GM18508 (cell line): ENCODE measurements at regions not wholly inside any gene's neighbourhood (a gene's known extent, or its start where the extent isn't known, plus 50 kb on each side); places are given as distances from the start of the nearest gene placed in this dataset.
"Not testable (repeated sequence)": the region's sequence is repeated elsewhere in the genome, so short reads cannot be mapped to it uniquely, and the experiment has no call there.

Experiments used
- ATAC-seq: cut with Tn5 transposase; IDR thresholded peaks from one replicate; pipeline ENCODE4 v1.9.1; 2021; ENCODE audit warnings: moderate number of reproducible peaks; ENCODE audit not compliant: insufficient read depth, unreplicated experiment

DNA sequence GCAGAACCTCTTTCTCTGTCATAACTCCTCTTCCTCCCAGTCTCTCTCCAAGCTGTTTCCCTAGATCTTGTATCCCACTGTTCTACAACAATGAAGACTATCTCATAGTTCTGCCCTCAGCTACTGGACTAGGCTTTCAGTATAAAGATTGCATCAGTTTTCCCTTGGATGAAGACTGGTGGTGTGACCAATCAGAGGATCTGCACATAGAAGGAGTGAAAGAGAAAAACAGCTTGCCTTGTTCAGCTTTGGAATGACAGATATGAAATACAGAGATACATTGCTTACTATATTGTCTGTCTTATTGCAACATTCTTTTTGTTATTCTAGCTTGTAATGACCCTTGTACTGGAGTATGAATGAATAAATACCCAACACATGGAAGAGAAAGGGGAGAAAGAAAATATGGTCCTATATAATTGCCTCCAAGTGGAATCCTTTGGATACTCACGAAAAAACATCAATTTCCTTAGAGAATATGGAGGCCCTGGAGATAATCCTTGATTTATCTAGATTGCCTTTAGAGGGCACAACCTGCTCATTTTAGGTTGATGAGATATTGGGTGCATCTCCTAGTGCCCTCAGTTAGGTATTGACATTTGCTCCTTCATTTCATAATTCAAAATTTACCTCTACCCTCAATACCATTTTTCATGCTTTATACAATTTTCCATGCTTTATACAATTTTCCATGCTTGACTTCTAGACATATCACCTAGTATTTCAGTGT, 395.8 kb downstream of the NAF1 start:
- no peak for ATAC-seq

GRCh38 chr4:162767083-162767482, 399.6 kb downstream of the NAF1 start:
- ATAC-seq: no peak

- ATAC-seq: no peak
Observed at GRCh38 chr4:162761965-162762364, 404.7 kb downstream of the NAF1 start.

- ATAC-seq: not testable (repeated sequence)
Observed at GRCh38 chr4:162740228-162740627, 426.5 kb downstream of the NAF1 start.

- not testable (repeated sequence) for ATAC-seq
Observed at GRCh38 chr4:162739596-162739995, 427.1 kb downstream of the NAF1 start.

DNA sequence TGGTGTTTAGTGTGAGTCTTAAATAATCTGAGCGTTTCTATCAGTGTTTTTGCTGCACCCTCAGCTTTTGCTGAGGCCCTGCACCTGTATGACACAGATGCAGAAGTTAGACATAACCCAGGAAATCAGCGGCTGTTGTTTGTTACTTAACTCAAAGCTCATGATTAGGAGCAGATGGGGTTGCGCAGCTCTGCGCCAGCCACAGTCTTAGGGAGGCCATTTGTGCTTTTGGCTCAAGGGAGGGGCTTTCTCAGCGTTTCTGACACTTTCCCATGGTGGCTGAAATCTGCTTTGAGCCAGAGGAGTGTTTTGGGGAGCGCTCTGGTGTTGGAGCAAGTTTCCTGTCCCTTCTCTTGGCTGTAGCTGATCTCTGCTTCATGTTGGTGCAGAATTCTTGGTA, 433.8 kb downstream of the NAF1 start:
- no peak for ATAC-seq

DNA sequence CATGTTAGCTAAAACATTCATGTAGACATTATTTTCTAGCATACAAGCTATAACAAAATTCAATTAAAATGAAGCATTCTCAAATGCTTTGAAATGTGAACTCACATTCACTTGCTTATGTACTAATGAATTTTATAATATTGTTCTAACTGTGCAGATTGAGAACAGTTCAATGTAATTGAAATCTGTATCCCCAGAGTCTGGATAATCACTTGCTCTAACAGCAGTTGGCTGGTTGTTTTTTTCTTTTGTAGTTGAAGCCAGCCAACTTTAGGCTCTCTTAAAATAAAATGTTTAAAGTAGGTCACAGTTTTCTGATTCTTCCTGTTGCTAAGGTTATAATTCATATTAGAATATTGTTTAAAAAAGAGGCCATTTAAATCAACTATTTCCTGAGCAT, 438.9 kb downstream of the NAF1 start:
- no peak for ATAC-seq

DNA sequence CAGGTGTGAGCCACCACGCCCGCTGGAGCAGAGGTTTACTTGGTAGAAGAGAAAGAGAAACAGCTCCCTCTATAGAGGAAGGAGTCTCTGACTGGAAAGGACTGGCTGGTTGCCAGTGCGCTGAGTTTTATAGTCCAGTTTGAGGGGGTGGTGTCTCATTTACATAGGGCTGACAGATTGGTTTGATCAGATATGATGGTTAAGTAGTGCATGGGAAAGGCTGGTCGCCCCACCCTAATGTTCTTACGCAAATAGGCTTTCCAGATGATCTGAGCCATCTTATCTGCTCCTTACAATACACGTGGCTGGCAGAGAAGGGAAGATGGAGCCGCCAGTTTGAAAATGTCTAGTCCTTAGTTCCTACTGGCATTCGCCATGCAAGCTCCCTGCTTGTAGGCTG, 439.5 kb downstream of the NAF1 start:
- no peak for ATAC-seq

- no peak for ATAC-seq
Observed at GRCh38 chr4:162715401-162715800, 451.3 kb downstream of the NAF1 start.

GRCh38 chr4:162707962-162708361, 458.7 kb downstream of the NAF1 start:
- peak; percentile 64 for ATAC-seq

- ATAC-seq: no peak
Observed at GRCh38 chr4:162706632-162707031, 460.1 kb downstream of the NAF1 start.

GRCh38 chr4:162706051-162706450, 460.6 kb downstream of the NAF1 start:
- no peak for ATAC-seq

DNA sequence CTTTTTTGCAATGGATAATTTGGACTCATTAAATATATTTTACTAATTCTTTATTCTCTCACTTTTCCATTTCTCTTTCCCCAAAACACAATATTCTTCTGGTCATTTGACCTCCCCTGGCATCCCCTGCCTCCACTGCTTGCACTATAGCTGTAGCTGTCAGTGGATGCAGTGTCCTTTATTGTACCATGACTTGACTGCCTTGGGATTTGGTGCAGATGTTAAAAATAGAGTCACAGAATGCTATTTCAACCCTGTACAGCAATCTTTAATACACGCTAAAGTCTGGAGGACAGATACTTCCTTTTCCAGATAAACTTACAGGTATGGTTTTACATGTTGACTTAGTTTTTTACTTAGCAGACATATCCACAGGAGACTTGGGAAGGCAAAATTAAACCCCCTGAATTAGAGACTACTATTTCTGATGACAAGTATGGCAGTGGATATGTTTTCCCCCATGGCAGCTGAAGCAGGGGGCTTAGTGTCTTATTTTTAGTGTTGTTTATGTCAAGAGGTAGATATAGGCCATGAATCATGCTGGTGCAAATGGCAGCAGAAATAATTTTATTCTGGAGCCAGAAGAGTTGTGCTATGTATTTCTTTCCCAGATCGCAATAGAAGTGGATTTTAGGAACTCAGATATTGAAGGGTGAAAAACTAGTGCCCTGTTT, 461.4 kb downstream of the NAF1 start:
- ATAC-seq: no peak

GRCh38 chr4:162700815-162701361, 465.8 kb downstream of the NAF1 start:
- peak; percentile 50 for ATAC-seq

DNA sequence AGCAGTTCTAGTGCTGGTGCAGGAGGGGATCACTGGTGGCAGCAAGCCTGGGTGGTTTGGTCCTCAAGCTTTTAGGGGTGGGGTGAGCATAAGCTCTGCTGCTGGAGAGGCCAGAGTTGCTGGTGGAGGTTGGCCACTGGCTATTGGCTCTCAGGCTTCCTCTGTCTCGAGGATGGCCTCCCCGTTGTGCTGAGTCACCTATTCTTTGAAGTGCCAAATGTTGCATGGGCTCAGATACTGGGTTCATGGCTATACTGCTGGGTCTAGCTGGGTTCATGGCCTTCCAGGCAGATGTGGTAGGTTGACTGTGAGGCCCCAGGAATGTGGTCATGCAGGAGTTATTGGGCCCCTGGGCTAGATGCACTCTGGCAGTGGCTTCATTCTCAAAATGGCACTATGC, 466.3 kb downstream of the NAF1 start:
- no peak for ATAC-seq

- ATAC-seq: peak; percentile 36
Observed at GRCh38 chr4:162699629-162700028, 467.1 kb downstream of the NAF1 start.

DNA sequence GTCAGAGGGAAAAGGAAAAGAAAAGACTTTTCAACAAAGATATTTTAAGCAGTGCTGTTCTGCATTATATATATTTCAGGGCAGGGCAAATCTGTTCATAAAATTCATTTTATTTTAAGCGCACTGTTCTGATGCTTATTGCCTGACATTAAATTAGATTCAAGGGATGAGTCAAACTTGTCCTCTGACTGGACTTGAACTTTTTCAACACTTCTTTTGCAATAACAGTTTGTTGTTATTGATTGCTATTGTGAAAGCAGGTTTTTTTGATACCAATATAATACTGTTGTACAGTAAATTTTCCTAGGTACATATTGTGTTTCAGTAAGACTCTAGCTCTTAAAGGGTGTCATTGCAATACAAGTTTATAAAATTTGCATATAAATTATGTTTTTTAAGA, 481.3 kb downstream of the NAF1 start:
- no peak for ATAC-seq

GRCh38 chr4:162684998-162685397, 481.7 kb downstream of the NAF1 start:
- ATAC-seq: no peak

DNA sequence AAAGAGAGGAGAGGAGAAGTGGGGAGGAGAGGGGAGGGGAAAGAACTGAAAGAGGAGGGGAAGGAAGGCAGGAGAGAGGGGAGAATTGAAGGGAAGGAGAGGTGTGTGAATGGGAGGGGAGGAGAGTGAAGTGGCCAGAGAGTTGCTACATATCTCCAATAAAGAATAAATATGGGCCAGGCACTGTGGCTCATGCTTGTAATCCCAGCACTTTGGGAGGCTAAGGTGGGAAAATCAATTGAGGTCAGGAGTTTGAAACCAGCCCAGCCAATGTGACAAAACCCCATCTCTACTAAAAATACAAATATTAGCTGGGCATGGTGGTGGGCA, 482.4 kb downstream of the NAF1 start:
- ATAC-seq: no peak

DNA sequence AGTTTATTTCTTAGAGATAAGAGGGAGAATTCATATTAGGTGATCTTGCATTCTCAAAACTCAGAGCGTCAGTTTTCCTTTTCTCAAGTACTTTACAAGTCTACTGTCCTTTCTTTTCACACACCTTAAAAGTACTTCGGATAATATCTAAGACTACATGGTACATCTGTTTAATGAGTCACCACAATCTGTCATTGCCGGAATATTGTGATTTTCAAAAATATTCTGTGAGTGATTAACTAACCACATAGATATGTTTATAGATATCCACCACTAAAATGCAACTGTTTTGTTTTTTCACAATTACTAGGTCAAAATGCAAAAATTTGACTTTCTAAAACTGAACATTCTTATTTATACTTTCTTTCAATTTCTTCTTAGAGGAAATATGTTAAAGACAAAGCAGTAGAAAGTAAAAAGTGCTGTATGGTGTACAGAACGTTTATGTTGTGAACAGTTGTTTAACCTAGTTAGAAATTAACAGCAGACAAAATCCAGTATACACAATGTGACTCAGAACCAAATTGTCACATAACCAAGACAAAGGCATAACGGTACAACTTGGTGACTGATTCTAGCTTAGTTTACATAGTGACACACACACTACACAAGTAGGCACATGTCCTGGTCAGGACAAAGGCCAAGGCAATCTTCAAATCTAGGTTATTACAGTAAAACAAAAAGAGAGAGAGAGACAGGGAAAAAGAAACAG, 482.9 kb downstream of the NAF1 start:
- peak; percentile 94 for ATAC-seq

DNA sequence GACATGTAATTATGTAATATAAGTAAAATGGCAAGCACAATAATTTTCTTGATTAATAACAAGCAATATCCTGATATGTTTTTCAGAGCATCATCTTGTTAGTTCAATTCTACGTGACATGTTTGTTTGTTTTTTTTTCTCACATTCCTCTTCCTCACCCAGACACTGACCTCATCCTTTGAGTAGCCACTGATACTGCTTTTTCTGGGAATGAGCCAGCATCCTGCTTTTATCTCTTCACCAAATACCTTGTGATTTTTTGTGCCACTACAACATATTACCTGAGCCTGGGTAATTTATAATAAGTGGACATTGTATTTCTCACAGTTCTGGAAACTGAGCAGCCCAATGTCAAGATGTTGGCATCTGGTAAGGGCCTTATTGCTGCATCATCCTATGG, 484.0 kb downstream of the NAF1 start:
- no peak for ATAC-seq
